ENCODE measurements at regions not wholly inside any gene's neighbourhood (a gene's known extent, or its start where the extent isn't known, plus 50 kb on each side); places are given as distances from the start of the nearest gene placed in this dataset.

- Histone ChIP-seq H3K36me3 (ENCODE audit: control insufficient read depth in 1 of 2, insufficient read depth in 2 of 2, low read length in 2 of 2) (no peaks in the 10 kb centered on the region), H3K27ac (ENCODE audit: low read length) (no peak overlapping the region), H3K4me3 (ENCODE audit: low read depth in 1 of 2, low read length in 2 of 2) (no peak overlapping the region), H3K9me3 (ENCODE audit: control insufficient read depth in 1 of 2, low read length in 2 of 2) (no peaks in the 10 kb centered on the region), H3K27me3 (ENCODE audit: low read depth, low read length) (no peaks in the 10 kb centered on the region), H3K4me1 (ENCODE audit: control insufficient read depth in 1 of 2, insufficient read depth in 2 of 2, low read length in 2 of 2) (no peaks in the 10 kb centered on the region)
Observed at GRCh38 chr2:82528288-82528687, 1930.8 kb downstream of the SUCLG1 start.

DNA sequence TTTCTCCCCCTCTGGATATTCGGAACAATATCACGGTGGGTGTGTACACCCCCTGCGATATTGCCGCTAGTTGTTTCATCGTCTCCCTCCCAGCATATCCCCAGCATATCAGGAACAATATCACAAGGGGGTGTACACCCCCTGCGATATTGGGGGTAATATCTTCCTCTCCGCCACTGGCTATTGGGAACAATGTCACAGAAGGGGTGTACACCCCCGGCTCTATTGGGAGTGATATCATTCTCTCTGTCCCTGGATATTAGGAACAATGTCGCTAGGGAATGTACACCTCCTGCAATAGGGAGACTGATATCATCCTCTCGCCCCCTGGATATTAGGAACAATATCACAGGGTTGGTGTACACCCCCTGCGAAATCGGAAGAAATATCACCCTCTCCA, 1932.0 kb downstream of the SUCLG1 start:
- no peaks in the 10 kb centered on the region for H3K4me1 ChIP-seq (ENCODE audit: control insufficient read depth in 1 of 2, insufficient read depth in 2 of 2, low read length in 2 of 2)
- H3K27me3 ChIP-seq (ENCODE audit: low read depth, low read length) = no peaks in the 10 kb centered on the region
- no peak overlapping the region for H3K27ac ChIP-seq (ENCODE audit: low read length)
- no peaks in the 10 kb centered on the region for H3K9me3 ChIP-seq (ENCODE audit: control insufficient read depth in 1 of 2, low read length in 2 of 2)
- no peaks in the 10 kb centered on the region for H3K36me3 ChIP-seq (ENCODE audit: control insufficient read depth in 1 of 2, insufficient read depth in 2 of 2, low read length in 2 of 2)
- H3K4me3 ChIP-seq (ENCODE audit: low read depth in 1 of 2, low read length in 2 of 2) = no peak overlapping the region

DNA sequence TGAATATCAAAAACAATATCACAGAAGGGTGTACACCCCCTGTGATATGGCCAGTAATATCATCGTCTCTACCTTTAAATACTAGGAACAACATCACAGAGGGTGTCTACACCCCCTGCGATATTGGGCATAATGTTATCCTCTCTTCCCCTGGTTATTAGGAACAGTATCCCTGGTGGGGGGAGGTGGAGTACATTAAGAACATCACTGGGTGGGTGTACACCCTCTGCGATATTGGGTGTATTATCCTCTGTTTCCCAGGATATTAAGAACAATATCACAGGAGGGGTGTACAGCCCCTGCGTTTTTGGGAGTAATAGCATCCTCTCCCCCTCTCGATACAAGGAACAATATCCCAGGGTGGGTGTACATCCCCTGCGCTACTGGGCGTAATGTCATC, 1932.8 kb downstream of the SUCLG1 start:
- Histone ChIP-seq H3K27me3 (ENCODE audit: low read depth, low read length) (no peaks in the 10 kb centered on the region), H3K9me3 (ENCODE audit: control insufficient read depth in 1 of 2, low read length in 2 of 2) (no peaks in the 10 kb centered on the region), H3K4me3 (ENCODE audit: low read depth in 1 of 2, low read length in 2 of 2) (no peak overlapping the region), H3K27ac (ENCODE audit: low read length) (no peak overlapping the region), H3K4me1 (ENCODE audit: control insufficient read depth in 1 of 2, insufficient read depth in 2 of 2, low read length in 2 of 2) (no peaks in the 10 kb centered on the region), H3K36me3 (ENCODE audit: control insufficient read depth in 1 of 2, insufficient read depth in 2 of 2, low read length in 2 of 2) (no peaks in the 10 kb centered on the region)

DNA sequence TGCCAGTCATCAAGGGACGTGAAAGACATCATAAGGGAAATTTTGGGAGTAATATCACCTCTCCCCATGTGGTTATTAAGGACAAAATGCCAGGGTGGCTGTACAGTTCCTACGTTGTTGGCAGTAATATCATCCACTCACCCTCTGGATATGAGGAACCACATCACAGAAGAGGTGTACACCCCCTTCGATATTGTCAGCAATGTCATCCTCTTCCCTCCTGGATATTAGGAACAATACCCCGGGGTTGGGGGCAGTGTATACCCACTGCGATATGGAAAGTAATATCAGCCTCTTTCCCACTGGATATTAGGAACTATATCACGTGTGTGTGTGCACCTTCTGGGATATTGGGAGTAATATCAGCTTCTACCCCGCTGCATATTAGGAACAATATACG, 1933.3 kb downstream of the SUCLG1 start:
- H3K9me3 ChIP-seq (ENCODE audit: control insufficient read depth in 1 of 2, low read length in 2 of 2) = no peaks in the 10 kb centered on the region
- H3K4me3 ChIP-seq (ENCODE audit: low read depth in 1 of 2, low read length in 2 of 2) = no peak overlapping the region
- no peaks in the 10 kb centered on the region for H3K27me3 ChIP-seq (ENCODE audit: low read depth, low read length)
- no peaks in the 10 kb centered on the region for H3K36me3 ChIP-seq (ENCODE audit: control insufficient read depth in 1 of 2, insufficient read depth in 2 of 2, low read length in 2 of 2)
- no peaks in the 10 kb centered on the region for H3K4me1 ChIP-seq (ENCODE audit: control insufficient read depth in 1 of 2, insufficient read depth in 2 of 2, low read length in 2 of 2)
- no peak overlapping the region for H3K27ac ChIP-seq (ENCODE audit: low read length)

DNA sequence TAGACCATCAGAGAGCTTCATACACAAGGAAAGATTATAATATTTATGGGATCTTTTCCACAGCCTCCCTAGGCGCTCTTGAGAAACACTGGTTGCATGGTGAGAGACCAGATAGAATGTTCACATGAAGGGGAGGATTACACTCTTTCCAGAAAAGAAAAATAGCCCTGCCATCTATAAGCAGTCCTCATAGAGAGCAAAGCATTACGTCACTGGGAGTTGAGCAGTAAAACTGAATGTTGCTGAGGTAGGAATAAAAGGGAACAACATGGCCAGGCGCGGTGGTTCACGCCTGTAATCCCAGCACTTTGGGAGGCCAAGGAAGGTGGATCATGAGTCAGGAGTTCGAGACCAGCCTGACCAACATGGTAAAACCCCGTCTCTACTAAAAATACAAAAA, 1934.3 kb downstream of the SUCLG1 start:
- no peaks in the 10 kb centered on the region for H3K27me3 ChIP-seq (ENCODE audit: low read depth, low read length)
- no peaks in the 10 kb centered on the region for H3K36me3 ChIP-seq (ENCODE audit: control insufficient read depth in 1 of 2, insufficient read depth in 2 of 2, low read length in 2 of 2)
- no peak overlapping the region for H3K27ac ChIP-seq (ENCODE audit: low read length)
- H3K4me3 ChIP-seq (ENCODE audit: low read depth in 1 of 2, low read length in 2 of 2) = no peak overlapping the region
- no peaks in the 10 kb centered on the region for H3K9me3 ChIP-seq (ENCODE audit: control insufficient read depth in 1 of 2, low read length in 2 of 2)
- H3K4me1 ChIP-seq (ENCODE audit: control insufficient read depth in 1 of 2, insufficient read depth in 2 of 2, low read length in 2 of 2) = no peaks in the 10 kb centered on the region

DNA sequence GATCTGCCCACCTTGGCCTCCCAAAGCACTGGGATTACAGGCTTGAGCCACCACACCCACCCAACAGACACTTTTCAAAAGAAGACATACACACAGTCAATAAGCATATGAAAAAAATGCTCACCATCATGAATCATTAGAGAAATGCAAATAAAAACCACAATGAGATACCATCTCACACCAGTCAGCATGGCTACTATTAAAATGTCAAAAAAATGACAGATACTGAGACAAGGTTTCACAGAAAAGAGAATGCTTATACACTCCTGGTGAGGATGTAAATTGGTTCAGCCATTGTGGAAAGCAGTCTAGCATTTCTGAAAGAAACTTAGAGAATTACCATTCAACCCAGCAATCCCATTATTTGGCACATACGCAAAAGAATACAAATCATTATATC, 1947.2 kb downstream of the SUCLG1 start:
- H3K27me3 ChIP-seq (ENCODE audit: low read depth, low read length) = no peaks in the 10 kb centered on the region
- H3K9me3 ChIP-seq (ENCODE audit: control insufficient read depth in 1 of 2, low read length in 2 of 2) = peaks cover 0 to 3% of the 10 kb centered on the region in 2 donors
- no peaks in the 10 kb centered on the region for H3K4me1 ChIP-seq (ENCODE audit: control insufficient read depth in 1 of 2, insufficient read depth in 2 of 2, low read length in 2 of 2)
- no peak overlapping the region for H3K27ac ChIP-seq (ENCODE audit: low read length)
- no peak overlapping the region for H3K4me3 ChIP-seq (ENCODE audit: low read depth in 1 of 2, low read length in 2 of 2)
- no peaks in the 10 kb centered on the region for H3K36me3 ChIP-seq (ENCODE audit: control insufficient read depth in 1 of 2, insufficient read depth in 2 of 2, low read length in 2 of 2)

DNA sequence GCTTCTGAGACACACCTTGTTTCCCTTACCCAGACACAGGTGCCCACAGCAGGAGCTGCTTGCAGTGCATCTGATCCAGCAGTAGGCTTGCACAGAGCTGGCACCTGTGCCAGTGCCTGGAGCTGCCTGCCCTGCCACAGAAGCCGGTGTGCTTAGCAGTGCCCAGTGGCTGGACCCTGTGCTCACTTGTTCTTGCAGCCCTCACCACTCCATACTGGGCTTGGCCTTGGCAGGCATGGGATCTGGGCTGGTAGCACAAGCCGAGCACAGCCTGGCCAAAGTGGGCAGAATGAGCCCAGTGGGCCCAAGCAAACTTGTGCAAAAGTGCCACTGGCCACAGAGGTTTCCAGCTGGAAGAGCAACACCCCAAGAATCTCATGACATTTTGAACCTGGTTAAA, 1950.4 kb downstream of the SUCLG1 start:
- H3K4me1 ChIP-seq (ENCODE audit: control insufficient read depth in 1 of 2, insufficient read depth in 2 of 2, low read length in 2 of 2) = no peaks in the 10 kb centered on the region
- no peak overlapping the region for H3K27ac ChIP-seq (ENCODE audit: low read length)
- H3K9me3 ChIP-seq (ENCODE audit: control insufficient read depth in 1 of 2, low read length in 2 of 2) = peaks cover 0 to 3% of the 10 kb centered on the region in 2 donors

GRCh38 chr2:82507657-82508056, 1951.4 kb downstream of the SUCLG1 start:
- peaks cover 0 to 8% of the 10 kb centered on the region in 2 donors for H3K9me3 ChIP-seq (ENCODE audit: control insufficient read depth in 1 of 2, low read length in 2 of 2)
- H3K27me3 ChIP-seq (ENCODE audit: low read depth, low read length) = no peaks in the 10 kb centered on the region
- no peak overlapping the region for H3K4me3 ChIP-seq (ENCODE audit: low read depth in 1 of 2, low read length in 2 of 2)
- H3K27ac ChIP-seq (ENCODE audit: low read length) = no peak overlapping the region
- H3K36me3 ChIP-seq (ENCODE audit: control insufficient read depth in 1 of 2, insufficient read depth in 2 of 2, low read length in 2 of 2) = no peaks in the 10 kb centered on the region
- no peaks in the 10 kb centered on the region for H3K4me1 ChIP-seq (ENCODE audit: control insufficient read depth in 1 of 2, insufficient read depth in 2 of 2, low read length in 2 of 2)

More for the DNA sequence above, 1950.4 kb downstream of the SUCLG1 start:
- no peaks in the 10 kb centered on the region for H3K27me3 ChIP-seq (ENCODE audit: low read depth, low read length)
- H3K36me3 ChIP-seq (ENCODE audit: control insufficient read depth in 1 of 2, insufficient read depth in 2 of 2, low read length in 2 of 2) = no peaks in the 10 kb centered on the region
- H3K4me3 ChIP-seq (ENCODE audit: low read depth in 1 of 2, low read length in 2 of 2) = no peak overlapping the region

DNA sequence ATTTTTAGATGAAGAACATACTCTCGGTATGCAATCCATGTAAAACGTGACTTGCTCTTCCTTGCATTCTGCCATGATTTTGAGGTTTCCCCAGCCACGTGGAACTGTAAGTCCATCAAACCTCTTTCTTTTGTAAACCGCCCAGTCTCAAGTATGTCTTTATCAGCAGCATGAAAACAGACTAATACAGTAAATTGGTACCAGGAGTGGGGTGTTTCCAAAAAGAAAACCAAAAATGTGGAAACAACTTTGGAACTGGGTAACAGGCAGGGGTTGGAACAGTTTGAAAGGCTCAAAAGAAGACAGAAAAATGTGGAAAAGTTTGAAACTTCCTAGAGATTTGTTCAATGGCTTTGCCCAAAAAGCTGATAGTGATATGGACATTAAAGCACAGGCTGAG, 1957.9 kb downstream of the SUCLG1 start:
- Histone ChIP-seq H3K9me3 (ENCODE audit: control insufficient read depth in 1 of 2, low read length in 2 of 2) (peaks cover 0 to 21% of the 10 kb centered on the region in 2 donors), H3K36me3 (ENCODE audit: control insufficient read depth in 1 of 2, insufficient read depth in 2 of 2, low read length in 2 of 2) (no peaks in the 10 kb centered on the region), H3K27me3 (ENCODE audit: low read depth, low read length) (no peaks in the 10 kb centered on the region), H3K27ac (ENCODE audit: low read length) (no peak overlapping the region), H3K4me3 (ENCODE audit: low read depth in 1 of 2, low read length in 2 of 2) (no peak overlapping the region), H3K4me1 (ENCODE audit: control insufficient read depth in 1 of 2, insufficient read depth in 2 of 2, low read length in 2 of 2) (no peaks in the 10 kb centered on the region)

DNA sequence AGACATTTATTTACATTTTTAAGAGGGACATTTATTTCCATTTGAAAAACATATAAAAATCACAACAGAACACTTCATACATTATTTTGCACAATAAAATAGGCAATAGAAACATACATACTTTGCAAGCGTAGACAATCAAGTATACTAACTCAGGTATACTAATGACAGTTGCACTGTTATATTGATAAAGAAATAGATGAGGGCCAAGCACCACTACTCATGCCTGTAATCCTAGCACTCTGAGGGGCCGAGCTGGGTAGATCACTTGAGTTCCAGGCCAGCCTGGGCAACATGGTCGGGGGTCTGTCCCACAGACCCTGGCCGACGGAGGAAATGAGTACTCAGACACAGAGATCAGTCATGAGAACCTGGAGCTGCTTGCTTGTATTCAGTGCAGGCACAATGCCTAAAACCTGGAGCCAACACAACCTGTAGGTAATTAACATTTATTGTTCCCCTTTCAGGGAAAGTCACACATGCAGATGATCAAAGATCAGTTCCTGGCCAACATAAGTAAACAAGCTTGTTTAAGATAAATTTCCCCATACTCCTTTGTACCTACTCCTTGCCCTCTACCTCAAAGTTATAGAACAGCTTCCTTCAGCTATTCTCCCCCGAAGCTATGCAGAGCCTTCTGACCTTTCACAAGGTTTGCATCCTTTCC, 1960.2 kb downstream of the SUCLG1 start:
- H3K4me1 ChIP-seq (ENCODE audit: control insufficient read depth in 1 of 2, insufficient read depth in 2 of 2, low read length in 2 of 2) = no peaks in the 10 kb centered on the region
- H3K27ac ChIP-seq (ENCODE audit: low read length) = no peak overlapping the region
- H3K9me3 ChIP-seq (ENCODE audit: control insufficient read depth in 1 of 2, low read length in 2 of 2) = peaks cover 0 to 21% of the 10 kb centered on the region in 2 donors
- H3K27me3 ChIP-seq (ENCODE audit: low read depth, low read length) = no peaks in the 10 kb centered on the region
- H3K36me3 ChIP-seq (ENCODE audit: control insufficient read depth in 1 of 2, insufficient read depth in 2 of 2, low read length in 2 of 2) = no peaks in the 10 kb centered on the region
- no peak overlapping the region for H3K4me3 ChIP-seq (ENCODE audit: low read depth in 1 of 2, low read length in 2 of 2)

GRCh38 chr2:82494739-82495138, 1964.3 kb downstream of the SUCLG1 start:
- Histone ChIP-seq H3K27ac (ENCODE audit: low read length) (no peak overlapping the region), H3K4me1 (ENCODE audit: control insufficient read depth in 1 of 2, insufficient read depth in 2 of 2, low read length in 2 of 2) (no peaks in the 10 kb centered on the region), H3K36me3 (ENCODE audit: control insufficient read depth in 1 of 2, insufficient read depth in 2 of 2, low read length in 2 of 2) (no peaks in the 10 kb centered on the region), H3K27me3 (ENCODE audit: low read depth, low read length) (no peaks in the 10 kb centered on the region), H3K9me3 (ENCODE audit: control insufficient read depth in 1 of 2, low read length in 2 of 2) (no peaks in the 10 kb centered on the region), H3K4me3 (ENCODE audit: low read depth in 1 of 2, low read length in 2 of 2) (no peak overlapping the region)

GRCh38 chr2:82491591-82491990, 1967.5 kb downstream of the SUCLG1 start:
- H3K4me1 ChIP-seq (ENCODE audit: control insufficient read depth in 1 of 2, insufficient read depth in 2 of 2, low read length in 2 of 2) = no peaks in the 10 kb centered on the region

More at GRCh38 chr2:82491591-82491990, 1967.5 kb downstream of the SUCLG1 start:
- Histone ChIP-seq H3K9me3 (ENCODE audit: control insufficient read depth in 1 of 2, low read length in 2 of 2) (no peaks in the 10 kb centered on the region), H3K36me3 (ENCODE audit: control insufficient read depth in 1 of 2, insufficient read depth in 2 of 2, low read length in 2 of 2) (no peaks in the 10 kb centered on the region), H3K4me3 (ENCODE audit: low read depth in 1 of 2, low read length in 2 of 2) (no peak overlapping the region), H3K27me3 (ENCODE audit: low read depth, low read length) (no peaks in the 10 kb centered on the region), H3K27ac (ENCODE audit: low read length) (no peak overlapping the region)

Data from muscle layer of duodenum (tissue), 2 donors.